Putamen (tissue), 1 donor: ENCODE measurements at regions not wholly inside any gene's neighbourhood (a gene's known extent, or its start where the extent isn't known, plus 50 kb on each side); places are given as distances from the start of the nearest gene placed in this dataset.
"Not testable (repeated sequence)": the region's sequence is repeated elsewhere in the genome, so short reads cannot be mapped to it uniquely, and the experiment has no call there.

Experiments
- DNase-seq: peaks from one replicate; pipeline ENCODE4 v3.0.0-alpha.2; 2016; ENCODE audit warnings: low spot score

DNA sequence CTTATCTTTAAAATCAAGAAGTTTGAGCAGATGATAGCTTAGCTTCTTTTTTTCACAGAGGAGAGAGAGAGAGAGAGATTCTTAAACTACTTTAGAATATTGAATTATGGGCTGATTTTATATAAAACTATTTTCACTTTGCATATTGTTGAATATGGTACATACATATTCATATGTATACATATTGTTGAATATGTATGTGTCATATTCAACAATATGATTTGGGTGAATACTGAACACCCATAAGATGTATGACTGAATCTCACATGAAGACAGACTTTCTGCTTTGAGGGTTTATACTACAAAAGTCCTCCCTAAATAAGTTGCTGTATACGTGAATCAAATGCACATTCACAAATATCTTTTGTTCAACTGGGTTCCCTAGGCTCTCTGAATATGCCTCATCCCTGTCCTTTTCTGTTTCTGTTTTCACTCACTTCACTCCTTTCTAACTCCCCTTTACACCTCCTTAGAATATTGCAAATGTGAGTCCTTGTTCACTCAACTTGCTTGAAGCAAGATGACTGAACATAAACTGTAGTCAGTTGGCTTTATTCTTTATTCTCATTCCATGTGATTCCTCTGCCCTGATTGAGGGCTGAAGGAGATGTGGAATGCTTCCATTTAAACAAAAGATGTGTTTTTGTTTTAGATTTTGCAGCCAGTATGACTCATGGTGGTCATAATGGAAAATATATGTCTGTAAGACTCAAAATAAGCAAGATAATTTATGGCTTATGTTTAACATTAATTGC is 225.4 kb upstream of the DAB2 start:
- no peak for DNase-seq

DNA sequence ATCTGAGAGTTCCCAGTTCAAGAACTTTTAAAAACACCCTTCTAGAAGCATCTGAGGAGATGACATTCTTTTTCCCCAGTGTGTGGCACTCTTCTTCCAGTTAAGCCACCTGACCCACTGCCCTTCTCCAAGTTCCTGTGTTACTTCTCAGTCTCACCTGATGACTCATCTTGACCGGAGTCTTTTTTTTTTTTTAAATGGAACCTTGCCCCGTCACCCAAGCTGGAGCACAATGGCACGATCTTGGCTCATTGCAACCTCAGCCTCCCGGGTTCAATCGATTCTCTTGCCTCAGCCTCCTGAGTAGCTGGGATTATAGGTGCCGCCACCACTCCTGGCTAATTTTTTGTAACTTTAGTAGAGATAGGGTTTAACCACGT is 224.1 kb upstream of the DAB2 start:
- DNase-seq: no peak

DNA sequence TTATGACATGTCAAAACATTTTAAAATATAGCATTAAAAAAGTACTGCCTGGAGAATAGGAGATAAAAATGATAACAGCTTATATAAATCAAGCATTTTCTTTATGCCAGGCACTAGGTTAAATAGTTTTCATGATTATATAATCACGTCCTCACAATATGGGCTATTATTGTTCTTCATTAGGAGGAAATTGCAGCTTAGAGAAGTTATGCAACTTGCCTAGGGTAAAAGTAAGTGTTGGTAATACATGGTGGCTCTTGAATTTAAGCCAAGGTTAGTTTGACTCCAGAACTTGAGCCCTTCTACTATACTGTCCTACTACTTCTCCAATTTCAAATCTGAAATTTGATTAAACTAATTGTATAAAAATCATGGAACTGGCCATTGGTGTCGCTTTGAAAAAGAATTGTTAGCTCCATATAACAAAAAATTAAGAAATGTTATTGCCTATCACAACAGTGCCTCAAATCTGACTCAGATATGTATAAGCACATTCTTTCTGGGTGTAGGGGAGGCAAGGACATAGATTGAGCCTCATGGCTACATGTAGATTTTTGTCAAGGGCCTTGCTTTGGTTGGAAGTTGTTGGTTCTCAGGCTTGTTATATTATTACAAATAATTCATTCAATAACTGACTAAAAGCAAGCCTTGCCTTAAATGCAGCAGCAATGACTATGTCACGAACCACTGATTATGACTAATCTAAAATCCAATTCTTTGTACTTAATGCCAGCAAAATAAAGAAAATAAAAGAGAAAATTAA is 223.5 kb upstream of the DAB2 start:
- DNase-seq: no peak

DNA sequence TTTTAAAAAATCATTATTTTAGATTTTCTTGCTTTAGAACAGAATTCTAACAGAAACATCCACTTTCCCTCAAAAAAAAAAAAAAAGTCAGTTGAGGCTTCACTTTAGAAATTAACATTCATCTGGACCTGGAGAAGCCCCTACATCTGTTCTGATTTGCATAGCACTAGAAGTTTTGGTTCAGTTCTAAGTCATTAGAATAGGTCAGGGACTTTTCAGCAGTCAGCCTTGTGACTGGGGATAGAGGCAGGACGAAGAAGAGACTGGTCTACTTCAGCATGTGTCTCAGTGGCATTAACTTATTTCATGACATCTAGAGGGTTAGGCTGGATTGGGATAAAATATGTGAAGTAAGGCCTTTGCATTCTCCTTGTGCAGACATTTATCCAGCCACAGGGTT is 215.8 kb upstream of the DAB2 start:
- DNase-seq: no peak

DNA sequence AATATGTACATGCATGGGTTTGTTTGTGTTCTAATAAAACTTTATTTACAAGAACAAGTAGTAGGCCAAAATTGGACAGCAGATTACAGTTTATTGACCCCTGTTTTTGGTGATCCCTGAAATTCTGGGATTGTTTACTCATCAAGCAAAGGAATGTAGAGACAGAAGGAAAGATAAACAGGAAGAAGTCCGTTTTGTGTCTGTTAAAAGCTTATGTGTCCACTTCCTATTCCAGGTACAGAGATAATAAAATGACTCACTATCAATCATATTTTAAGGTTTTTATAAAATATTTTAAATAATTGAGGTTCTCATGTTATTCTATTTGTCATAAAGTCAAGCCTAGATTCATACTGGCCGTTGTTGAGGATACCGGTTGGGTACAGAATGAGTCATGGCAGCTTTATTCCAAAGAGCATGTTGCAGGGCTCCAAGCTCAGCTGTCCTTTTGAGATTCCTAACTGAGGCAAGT is 214.9 kb upstream of the DAB2 start:
- DNase-seq: no peak

DNA sequence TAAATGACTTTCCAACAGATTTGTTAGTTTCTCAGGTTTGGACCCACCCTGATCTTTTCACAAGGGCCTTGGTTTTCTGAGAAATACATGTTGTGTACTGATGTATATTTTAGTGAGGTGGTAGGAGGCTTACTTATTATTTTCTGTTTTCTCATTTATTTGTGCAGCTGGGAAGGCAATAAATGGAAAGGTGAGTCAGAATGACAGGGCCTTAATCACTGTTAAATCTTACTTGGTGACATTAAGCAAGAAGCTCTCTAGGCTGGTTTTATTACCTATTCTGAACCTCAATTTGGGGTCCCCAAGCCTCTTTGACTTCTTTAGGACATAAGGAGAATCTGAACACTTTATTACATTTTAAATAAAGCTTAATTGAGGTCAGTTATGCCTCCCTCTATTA is 214.0 kb upstream of the DAB2 start:
- no peak for DNase-seq

DNA sequence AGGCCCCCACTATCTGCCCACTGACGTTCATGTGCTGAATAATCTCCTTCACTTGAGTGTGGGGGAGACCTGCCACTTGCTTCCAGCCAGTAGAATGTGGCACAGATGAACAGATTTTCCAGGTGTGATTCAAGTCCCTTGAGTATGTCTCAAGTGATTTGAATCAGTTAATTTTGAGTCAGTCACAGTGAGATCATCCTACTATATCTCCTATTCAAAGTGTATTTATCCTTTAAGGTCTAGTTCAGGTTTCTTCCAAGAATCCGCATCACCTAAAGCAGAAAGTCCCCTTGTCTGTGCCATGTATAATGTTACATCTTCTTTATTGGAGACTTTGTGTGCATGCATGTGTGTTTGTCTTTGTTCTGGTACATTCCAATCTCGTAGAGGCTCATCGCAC is 208.3 kb upstream of the DAB2 start:
- no peak for DNase-seq

DNA sequence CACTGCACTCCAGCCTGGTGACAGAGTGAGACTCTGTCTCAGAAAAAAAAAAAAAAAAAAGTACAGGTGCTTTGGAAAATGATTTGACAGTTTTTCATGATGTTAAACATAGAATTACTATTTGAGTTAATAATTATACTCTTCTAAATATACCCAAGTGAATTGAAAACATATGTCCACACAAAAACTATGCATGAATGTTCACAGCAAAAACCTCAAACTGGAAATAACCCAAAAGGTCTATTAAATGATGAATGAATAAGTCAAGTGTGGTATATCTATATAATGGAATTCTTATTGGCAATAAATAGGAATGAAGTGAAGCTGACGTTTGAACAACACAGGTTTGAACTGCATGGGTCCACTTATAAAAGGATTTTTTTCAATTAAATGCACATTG is 207.2 kb upstream of the DAB2 start:
- no peak for DNase-seq

DNA sequence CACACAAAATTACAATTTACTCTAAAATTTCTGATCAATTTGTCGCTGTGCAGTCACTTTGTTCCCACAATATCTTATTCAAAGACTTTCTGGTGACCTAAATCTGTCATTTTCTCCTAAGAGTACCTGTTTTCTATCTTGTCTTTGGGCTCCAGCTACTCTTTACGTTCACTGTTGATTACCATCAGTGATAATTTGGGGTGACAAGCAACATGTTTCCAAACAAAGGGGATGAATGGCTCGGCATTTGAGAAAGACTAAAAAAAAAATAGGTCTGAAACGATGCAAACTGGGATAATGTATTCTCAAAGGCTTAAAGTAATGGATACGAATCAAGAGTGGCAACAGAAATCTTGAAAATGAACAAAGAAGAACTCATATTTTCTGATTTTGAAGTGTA is 205.2 kb upstream of the DAB2 start:
- DNase-seq: no peak

DNA sequence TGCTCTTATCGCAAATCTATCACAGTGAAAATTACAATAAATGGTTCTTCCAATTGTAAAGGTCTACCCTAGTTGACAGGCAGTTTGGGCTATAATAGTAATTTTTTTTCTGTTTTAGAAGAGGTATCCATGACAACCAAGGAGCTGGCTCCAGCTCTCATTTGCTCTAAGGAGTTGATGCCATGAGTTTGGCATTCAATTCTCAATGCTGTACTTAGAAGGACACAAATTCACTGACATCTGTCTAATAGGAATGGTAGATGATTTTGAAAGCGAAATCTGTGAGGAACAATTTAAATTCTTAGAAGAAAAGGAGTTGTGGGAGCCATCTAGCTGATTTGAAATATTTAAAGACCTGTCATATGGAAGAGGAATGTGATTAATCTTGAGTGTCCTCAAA is 203.6 kb upstream of the DAB2 start:
- no peak for DNase-seq

DNA sequence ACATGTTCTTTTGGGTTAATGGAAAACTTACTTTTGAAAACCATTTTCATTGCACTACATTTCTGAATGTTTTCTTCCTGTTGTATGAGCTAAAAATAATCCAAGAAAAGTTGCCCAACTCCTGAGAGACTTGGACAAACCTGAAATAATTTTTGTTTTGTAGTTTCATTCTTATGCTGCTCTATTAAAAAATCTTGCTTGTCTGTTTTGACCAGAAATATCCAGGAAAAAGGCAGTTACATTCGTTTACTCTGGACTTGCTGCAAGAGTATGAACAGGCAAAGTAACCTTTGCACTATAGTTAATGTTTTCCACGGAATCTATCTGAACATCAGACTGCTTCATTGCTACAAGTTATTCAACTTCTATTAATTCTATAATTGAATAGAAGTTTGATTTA is 200.1 kb upstream of the DAB2 start:
- DNase-seq: no peak

DNA sequence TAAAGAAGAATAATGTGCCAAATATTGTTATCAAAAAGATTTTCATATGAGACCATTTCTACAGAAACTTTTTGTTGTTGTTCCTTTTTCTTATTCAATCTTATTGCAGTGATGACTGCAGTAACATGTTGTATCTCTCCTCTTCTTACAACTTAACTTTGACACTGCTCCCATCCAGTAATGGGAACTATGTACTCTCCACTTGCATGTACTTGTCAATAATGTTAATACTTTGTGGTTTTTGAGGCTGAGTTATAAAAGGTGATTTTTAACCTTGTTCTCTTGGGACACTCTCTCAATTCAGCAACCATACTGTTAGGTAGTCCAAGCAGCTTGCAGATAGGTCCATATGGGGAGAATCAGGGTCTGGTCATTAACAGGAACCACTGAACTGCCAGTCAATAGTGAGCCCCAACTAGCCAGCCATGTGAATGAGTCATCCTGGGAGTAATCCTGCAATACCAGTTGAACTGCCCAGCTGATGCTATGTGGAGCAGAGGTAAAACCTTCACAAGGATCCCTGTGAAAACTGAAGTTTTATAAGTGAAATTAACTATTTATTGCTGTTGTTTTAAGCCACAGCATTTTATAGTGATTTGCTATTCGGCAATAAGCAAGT is 199.6 kb upstream of the DAB2 start:
- no peak for DNase-seq

DNA sequence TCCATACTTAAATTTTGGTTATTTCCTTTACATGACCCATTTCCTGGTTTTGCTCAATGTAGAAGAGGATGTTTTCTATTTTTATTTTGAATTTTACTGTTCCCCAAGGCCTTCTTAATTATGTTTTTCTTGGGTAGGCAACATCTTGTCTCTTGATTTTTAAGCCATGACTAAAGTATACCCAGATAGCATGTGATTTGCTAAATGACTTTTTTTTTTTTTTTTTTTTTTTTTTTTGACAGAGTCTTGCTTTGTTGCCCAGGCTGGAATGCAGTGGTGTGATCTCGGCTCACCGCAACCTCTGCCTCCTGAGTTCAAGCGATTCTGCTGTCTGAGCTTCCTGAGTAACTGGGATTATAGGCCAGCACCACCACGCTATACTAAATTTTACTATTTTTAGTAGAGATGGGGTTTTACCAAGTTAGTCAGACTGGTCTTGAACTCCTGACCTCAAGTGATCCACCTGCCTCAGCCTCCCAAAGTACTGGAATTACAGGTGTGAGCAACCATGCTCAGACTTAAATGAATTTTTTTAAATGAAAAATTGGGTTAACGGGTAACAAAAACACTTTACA is 198.6 kb upstream of the DAB2 start:
- no peak for DNase-seq

DNA sequence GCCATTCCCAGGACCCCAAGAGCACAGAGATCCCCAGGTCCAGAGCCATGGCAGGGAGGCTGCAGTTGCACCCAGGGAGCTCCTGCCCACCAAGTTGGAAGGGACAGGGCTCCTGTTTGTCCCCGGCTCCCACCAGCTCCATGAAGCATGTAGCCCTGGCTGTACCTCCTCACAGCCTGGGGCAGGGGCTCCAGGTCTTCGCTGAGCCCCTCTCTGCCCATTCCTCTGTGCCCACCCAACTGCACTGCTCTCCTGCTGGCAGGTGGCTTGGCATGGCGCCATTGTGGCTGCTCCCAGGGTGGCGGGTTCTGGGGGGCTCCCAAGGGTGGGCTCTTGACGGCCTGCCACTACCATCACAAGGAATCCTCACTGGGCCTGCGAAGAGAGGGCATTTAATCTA is 197.5 kb upstream of the DAB2 start:
- DNase-seq: no peak

DNA sequence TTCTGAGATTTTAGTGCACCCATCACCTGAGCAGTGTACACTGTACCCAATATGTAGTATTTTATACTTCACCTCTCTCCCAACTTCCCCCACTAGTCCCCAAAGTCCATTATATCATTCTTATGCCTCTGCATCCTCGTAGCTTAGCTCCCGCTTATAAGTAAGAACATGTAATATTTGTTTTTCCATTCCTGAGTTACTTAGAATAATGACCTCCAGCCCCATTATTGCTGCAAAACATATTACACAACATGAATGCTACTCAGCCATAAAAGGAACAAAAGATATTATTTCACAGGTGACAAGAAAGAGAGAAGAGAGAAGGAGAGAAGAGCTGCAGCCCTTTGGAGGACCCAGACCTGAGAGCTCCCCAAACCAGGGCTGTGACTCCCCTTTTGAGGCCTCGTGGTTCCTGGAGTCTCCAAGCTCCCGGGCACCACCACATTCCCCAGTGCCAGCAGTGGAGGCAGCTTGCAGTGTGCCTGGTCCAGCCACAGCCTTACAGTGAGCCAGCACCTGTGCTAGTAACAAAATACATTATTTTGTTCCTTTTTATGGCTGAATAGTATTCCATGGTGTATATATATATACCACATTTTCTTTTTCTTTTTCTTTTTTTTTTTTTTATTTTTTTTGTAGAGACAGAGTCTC is 194.5 kb upstream of the DAB2 start:
- no peak for DNase-seq

DNA sequence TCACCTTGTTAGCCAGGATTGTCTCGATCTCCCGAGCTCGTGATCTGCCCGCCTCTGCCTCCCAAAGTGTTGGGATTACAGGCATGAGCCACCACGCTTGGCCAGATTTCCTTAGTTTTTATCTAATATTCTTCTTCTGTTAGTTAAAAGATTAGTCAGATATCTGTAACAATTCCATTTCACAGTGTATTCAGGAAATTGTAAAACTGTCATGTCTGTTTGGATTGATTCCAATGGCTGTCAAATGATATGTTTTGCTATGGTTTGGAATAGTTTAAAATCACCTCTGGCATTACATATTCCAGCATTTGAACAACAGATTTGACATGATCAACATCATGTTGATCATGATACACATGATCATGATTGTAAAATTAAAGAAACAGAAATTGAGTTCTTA is 193.6 kb upstream of the DAB2 start:
- no peak for DNase-seq

DNA sequence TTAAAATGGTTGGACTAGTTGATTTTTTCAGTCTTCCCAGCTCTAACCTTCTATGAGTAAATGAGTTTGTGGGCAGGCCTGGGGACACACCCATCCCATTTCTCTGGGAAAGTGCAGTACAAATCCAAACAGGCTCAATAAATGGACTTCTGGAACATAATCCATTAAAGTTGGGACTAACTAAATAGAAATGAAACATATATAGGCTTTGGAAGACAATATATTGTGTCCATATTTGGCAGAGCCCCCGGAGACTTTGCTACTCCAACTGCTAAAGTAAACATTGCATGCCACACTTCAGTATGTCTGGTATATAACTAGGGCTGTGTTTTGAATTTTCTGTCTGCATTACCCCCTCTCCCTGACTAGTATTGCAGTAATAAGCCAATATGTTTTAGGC is 191.4 kb upstream of the DAB2 start:
- DNase-seq: no peak

DNA sequence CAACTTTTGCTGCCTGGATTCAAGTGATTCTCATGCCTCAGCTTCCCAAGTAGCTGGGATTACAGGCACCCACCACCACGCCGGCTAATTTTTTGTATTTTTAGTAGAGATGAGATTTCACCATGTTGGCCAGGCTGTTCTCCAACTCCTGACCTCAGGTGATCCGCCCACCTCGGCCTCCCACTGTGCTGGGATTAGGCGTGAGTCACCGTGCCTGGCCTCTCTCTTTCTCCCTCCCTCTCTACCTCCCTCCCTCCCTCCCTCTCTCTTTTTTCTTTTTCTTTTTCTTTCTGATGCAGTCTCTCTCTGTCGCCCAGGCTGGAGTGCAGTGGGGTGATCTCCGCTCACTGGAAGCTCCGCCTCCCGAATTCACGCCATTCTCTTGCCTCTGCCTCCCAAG is 186.3 kb upstream of the DAB2 start:
- DNase-seq: not testable (repeated sequence)

DNA sequence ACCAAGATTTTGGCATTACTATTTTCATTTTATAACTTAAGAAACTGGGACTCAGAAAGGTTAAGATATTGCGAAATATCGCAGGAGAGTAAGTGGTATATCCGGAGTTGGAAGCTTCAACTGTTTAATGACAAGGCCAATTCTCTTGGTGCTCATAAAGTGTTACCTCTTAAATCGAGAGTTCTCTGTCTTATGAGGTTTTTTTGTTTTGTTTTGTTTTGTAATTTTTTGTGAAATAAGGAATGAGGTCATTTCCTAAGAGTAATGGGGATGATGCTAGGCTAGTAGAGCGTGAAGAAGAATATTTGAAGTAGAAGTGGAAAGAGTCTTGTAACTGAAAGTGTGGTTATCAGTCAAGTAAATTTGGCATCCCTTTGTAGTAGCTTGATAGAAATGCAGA is 183.2 kb upstream of the DAB2 start:
- no peak for DNase-seq

DNA sequence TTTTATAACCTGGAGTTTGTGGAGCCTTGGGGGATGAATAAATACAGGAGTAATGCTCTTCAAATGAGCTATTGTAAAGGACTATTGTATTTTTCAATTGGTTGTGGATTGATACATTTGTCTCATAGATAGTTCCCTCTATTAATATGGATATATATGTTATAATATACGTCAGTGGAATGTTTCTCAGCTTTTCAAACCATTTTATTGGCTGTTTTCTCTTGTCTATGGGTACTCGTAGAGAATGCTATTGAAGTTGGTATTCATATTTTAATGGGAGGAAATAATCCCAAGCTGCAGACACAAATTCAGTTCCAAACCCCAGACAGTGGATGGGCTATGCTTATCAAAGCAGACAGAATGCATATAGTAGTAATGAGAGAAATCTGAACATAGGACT is 181.8 kb upstream of the DAB2 start:
- no peak for DNase-seq

DNA sequence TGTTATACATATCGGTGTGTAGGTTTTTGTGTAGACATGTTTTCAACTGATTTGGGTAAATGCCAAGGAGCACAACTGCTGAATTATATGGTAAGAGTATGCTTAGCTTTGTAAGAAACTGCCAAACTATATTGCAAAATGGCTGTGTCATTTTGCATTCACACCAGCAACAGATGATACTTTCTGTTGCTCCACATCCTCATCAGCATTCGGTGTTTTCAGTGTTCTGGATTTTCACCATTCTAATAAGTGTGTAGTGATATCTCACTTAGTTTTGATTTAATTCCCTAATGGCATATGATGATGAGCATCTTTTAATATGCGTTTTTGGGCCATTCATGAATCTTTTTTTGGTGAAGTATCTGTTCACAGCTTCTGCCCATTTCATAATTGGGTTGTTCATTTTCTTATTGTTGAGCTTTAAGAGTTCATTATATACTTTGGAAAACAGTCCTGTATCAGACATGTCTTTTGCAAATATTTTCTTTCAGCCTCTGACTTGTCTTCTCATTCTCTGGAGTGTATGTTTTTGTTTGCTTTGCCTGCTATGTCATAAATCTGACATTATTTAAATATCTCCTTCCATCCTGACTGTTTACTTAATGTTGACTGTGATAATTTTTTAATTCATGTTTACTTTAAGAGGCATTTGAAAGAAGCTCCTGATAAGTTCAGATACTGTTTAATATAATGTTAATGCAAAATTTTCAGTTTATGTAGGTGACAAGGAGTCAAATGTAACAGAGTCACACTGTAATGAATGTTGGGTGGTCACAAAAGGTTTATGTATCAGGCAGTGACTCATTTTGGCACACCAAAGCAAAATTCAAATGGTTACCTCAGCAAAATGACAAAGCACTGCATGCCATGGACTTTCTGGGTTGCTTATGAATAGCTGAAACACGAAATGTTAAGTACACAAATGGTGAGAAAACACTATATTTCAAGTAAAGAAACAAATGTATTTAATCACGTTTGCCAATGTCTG is 181.1 kb upstream of the DAB2 start:
- no peak for DNase-seq
